Ureter (tissue), 1 donor: ENCODE measurements at regions not wholly inside any gene's neighbourhood (a gene's known extent, or its start where the extent isn't known, plus 50 kb on each side); places are given as distances from the start of the nearest gene placed in this dataset.
A peak's percentile ranks its signal among the peaks of the same experiment; 100 is the strongest.

Experiments
- DNase-seq: peaks from one replicate; pipeline ENCODE4 v3.0.0-alpha.2; 2020; ENCODE audit warnings: low spot score
- donor health status: DM: yes; HTN: yes; CAD: no.

- no peak for DNase-seq
These were observed 234.2 kb upstream of the CITED2 start for GRCh38 chr6:139608466-139609261.

- DNase-seq, result no peak
These were observed 230.9 kb upstream of the CITED2 start for GRCh38 chr6:139605350-139605749.

- DNase-seq, result no peak
These were observed 229.1 kb upstream of the CITED2 start for GRCh38 chr6:139603581-139603980.

- no peak for DNase-seq
These were observed 228.1 kb upstream of the CITED2 start for GRCh38 chr6:139602577-139602976.

- DNase-seq, result no peak
These were observed 226.5 kb upstream of the CITED2 start for GRCh38 chr6:139600919-139601475.

- DNase-seq, result no peak
These were observed 225.9 kb upstream of the CITED2 start for GRCh38 chr6:139600343-139600742.

- peak; percentile 70 for DNase-seq
These were observed 223.6 kb upstream of the CITED2 start for GRCh38 chr6:139597771-139598755.

GRCh38 chr6:139597087-139597763, 222.8 kb upstream of the CITED2 start:
- DNase-seq, result no peak

GRCh38 chr6:139595183-139595582, 220.7 kb upstream of the CITED2 start:
- no peak for DNase-seq

GRCh38 chr6:139594333-139594965, 220.0 kb upstream of the CITED2 start:
- no peak for DNase-seq

- no peak for DNase-seq
These were observed 218.6 kb upstream of the CITED2 start for GRCh38 chr6:139593081-139593480.

- no peak for DNase-seq
These were observed 217.6 kb upstream of the CITED2 start for GRCh38 chr6:139592011-139592410.

- no peak for DNase-seq
These were observed 216.8 kb upstream of the CITED2 start for GRCh38 chr6:139591075-139591865.

- DNase-seq, result no peak
These were observed 215.8 kb upstream of the CITED2 start for GRCh38 chr6:139590206-139590605.

GRCh38 chr6:139588734-139589593, 214.5 kb upstream of the CITED2 start:
- no peak for DNase-seq

GRCh38 chr6:139588076-139588639, 213.7 kb upstream of the CITED2 start:
- no peak for DNase-seq

GRCh38 chr6:139587469-139587868, 213.0 kb upstream of the CITED2 start:
- no peak for DNase-seq

GRCh38 chr6:139586273-139586672, 211.8 kb upstream of the CITED2 start:
- no peak for DNase-seq

GRCh38 chr6:139584599-139584998, 210.2 kb upstream of the CITED2 start:
- no peak for DNase-seq
